Hepatocyte (in vitro differentiated cells): ENCODE measurements at regions not wholly inside any gene's neighbourhood (a gene's known extent, or its start where the extent isn't known, plus 50 kb on each side); places are given as distances from the start of the nearest gene placed in this dataset.
"Not testable (repeated sequence)": the region's sequence is repeated elsewhere in the genome, so short reads cannot be mapped to it uniquely, and the experiment has no call there.

ENCODE experiments used
- DNase-seq: peaks from one replicate; pipeline ENCODE4 v3.0.0-alpha.2; 2016; ENCODE audit warnings: low spot score
- H2AFZ ChIP-seq: fragments of 200-600 bp; sonication (generic); 2 replicates; pipeline ENCODE4 v1.6.0; 2016; ENCODE audit warnings: antibody characterized with exemption, mild to moderate bottlenecking
- H3K27ac ChIP-seq: fragments of 200-600 bp; sonication (generic); 2 replicates; pipeline ENCODE4 v1.5.1; 2016; ENCODE audit warnings: mild to moderate bottlenecking
- H3K27me3 ChIP-seq: fragments of 200-600 bp; sonication (generic); 2 replicates; pipeline ENCODE4 v1.6.1; 2016
- H3K36me3 ChIP-seq: fragments of 200-600 bp; sonication (generic); replicated peaks from 2 replicates; pipeline ENCODE4 v1.5.1; 2016; ENCODE audit warnings: low read depth; ENCODE audit not compliant: insufficient read depth
- H3K4me1 ChIP-seq: fragments of 200-600 bp; sonication (generic); 2 replicates; pipeline ENCODE4 v1.5.1; 2016; ENCODE audit warnings: mild to moderate bottlenecking, moderate library complexity; ENCODE audit not compliant: insufficient read depth
- H3K4me2 ChIP-seq: fragments of 200-600 bp; sonication (generic); 2 replicates; pipeline ENCODE4 v1.6.0; 2016
- H3K4me3 ChIP-seq: fragments of 200-600 bp; sonication (generic); 2 replicates; pipeline ENCODE4 v1.5.1; 2016; ENCODE audit warnings: mild to moderate bottlenecking
- H3K79me2 ChIP-seq: fragments of 200-600 bp; sonication (generic); 2 replicates; pipeline ENCODE4 v1.6.0; 2017; ENCODE audit warnings: mild to moderate bottlenecking
- H3K9me2 ChIP-seq: fragments of 200-600 bp; sonication (generic); replicated peaks from 2 replicates; pipeline ENCODE4 v1.6.0; 2017; ENCODE audit warnings: mild to moderate bottlenecking; ENCODE audit not compliant: insufficient read depth
- H3K9me3 ChIP-seq: fragments of 200-600 bp; sonication (generic); 2 replicates; pipeline ENCODE4 v1.5.1; 2016; ENCODE audit warnings: low read depth, mild to moderate bottlenecking
- H4K20me1 ChIP-seq: fragments of 200-600 bp; sonication (generic); 2 replicates; pipeline ENCODE4 v1.6.0; 2016; ENCODE audit warnings: mild to moderate bottlenecking; ENCODE audit not compliant: insufficient read depth, poor library complexity, severe bottlenecking
- CTCF ChIP-seq: fragments of 200-600 bp; sonication (generic); IDR thresholded peaks from 2 replicates; pipeline ENCODE4 v1.5.1; 2016; ENCODE audit warnings: antibody characterized with exemption, mild to moderate bottlenecking; ENCODE audit not compliant: poor library complexity
- EZH2 ChIP-seq: fragments of 200-600 bp; sonication (generic); IDR thresholded peaks from 2 replicates; pipeline ENCODE4 v1.6.1; 2016; ENCODE audit warnings: antibody characterized with exemption, mild to moderate bottlenecking, borderline replicate concordance
- EZH2phosphoT487 ChIP-seq: fragments of 200-600 bp; sonication (generic); IDR thresholded peaks from one replicate; pipeline ENCODE4 v1.6.1; 2018; ENCODE audit warnings: antibody characterized with exemption, mild to moderate bottlenecking, low read depth, moderate library complexity; ENCODE audit not compliant: unreplicated experiment, severe bottlenecking
- WGBS: methylation state at CpG from one replicate; pipeline ENCODE4 v1.1.6; 2016; ENCODE audit warnings: low lambda C conversion rate; ENCODE audit errors: missing lambda C conversion rate; 5-methylcytosine and 5-hydroxymethylcytosine counted together

GRCh38 chr7:106367664-106368063 lies 82.9 kb upstream of the NAMPT start:
- Histone ChIP-seq H3K9me2 (no peaks in the 10 kb centered on the region), H3K79me2 (no peaks in the 10 kb centered on the region), H3K4me1 (peaks cover 6% of the 10 kb centered on the region), H3K4me3 (no peak overlapping the region), H3K9me3 (no peaks in the 10 kb centered on the region), H3K36me3 (no peaks in the 10 kb centered on the region), H2AFZ (no peak overlapping the region), H4K20me1 (no peaks in the 10 kb centered on the region), H3K27me3 (no peaks in the 10 kb centered on the region), H3K27ac (no peak overlapping the region), H3K4me2 (no peak overlapping the region)
- DNase-seq = no peak
- TF ChIP-seq CTCF (no peak), EZH2 (no peak)
- 89% methylated on average over 3 of the region's 3 CpGs for WGBS

- H3K9me3 ChIP-seq = no peaks in the 10 kb centered on the region
- no peak overlapping the region for H2AFZ ChIP-seq
- TF ChIP-seq CTCF = peak; percentile 18
- TF ChIP-seq EZH2 = no peak
- no peak overlapping the region for H3K27ac ChIP-seq
- H3K4me2 ChIP-seq = no peak overlapping the region
- DNase-seq = no peak
- 71% methylated on average over 3 of the region's 3 CpGs for WGBS
- no peaks in the 10 kb centered on the region for H3K36me3 ChIP-seq
- H4K20me1 ChIP-seq = no peaks in the 10 kb centered on the region
- no peaks in the 10 kb centered on the region for H3K27me3 ChIP-seq
- H3K4me1 ChIP-seq = peaks cover 6% of the 10 kb centered on the region
- H3K4me3 ChIP-seq = no peak overlapping the region
- H3K79me2 ChIP-seq = no peaks in the 10 kb centered on the region
- H3K9me2 ChIP-seq = no peaks in the 10 kb centered on the region
These were observed 82.2 kb upstream of the NAMPT start for GRCh38 chr7:106367018-106367420.

DNA sequence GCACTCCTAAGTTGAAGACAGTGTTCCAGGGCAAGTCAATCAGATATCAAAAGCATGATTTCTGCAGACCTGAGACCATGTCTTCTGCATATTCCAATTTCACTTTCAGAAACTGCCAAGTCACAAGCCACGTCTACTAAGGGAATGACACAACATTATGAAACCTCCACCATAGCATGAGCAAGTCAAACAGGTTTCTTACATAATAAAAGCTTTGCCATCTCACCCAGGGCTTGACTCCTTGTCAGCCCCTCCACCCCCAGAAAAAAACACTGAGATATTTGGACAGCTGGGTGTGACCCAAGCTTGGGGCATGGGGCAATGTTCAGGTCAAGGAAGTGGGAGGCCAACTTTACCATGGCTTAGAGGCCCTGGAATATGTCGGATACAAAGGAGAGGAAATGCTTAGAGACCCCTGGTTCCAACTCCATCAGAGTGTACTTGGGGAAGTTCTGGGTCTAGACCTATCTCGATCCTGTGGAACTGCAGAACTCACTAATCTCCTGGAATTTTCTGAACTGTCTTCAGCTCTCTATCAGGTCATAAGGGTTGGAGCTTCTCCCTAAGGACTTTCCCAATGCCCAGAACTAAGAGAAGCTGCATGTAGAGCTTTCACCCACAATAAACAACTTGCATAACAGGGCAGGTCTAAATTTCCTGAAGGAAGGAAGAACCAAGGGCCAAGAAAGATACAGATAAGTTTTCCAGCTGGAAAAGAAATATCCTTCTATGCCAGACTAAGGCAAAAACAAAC lies 80.6 kb upstream of the NAMPT start:
- TF ChIP-seq EZH2 = no peak
- TF ChIP-seq CTCF = no peak
- TF ChIP-seq EZH2phosphoT487 = no peak
- H3K27ac ChIP-seq = peak overlapping the region; percentile 80
- peak; percentile 48 for DNase-seq
- no peaks in the 10 kb centered on the region for H3K79me2 ChIP-seq
- no peaks in the 10 kb centered on the region for H3K27me3 ChIP-seq
- H4K20me1 ChIP-seq = no peaks in the 10 kb centered on the region
- H2AFZ ChIP-seq = no peak overlapping the region
- no peaks in the 10 kb centered on the region for H3K9me2 ChIP-seq
- no peak overlapping the region for H3K4me2 ChIP-seq
- H3K4me3 ChIP-seq = no peak overlapping the region
- H3K36me3 ChIP-seq = no peaks in the 10 kb centered on the region
- peaks cover 6% of the 10 kb centered on the region for H3K4me1 ChIP-seq
- WGBS = 69% methylated on average over 3 of the region's 3 CpGs
- no peaks in the 10 kb centered on the region for H3K9me3 ChIP-seq

DNA sequence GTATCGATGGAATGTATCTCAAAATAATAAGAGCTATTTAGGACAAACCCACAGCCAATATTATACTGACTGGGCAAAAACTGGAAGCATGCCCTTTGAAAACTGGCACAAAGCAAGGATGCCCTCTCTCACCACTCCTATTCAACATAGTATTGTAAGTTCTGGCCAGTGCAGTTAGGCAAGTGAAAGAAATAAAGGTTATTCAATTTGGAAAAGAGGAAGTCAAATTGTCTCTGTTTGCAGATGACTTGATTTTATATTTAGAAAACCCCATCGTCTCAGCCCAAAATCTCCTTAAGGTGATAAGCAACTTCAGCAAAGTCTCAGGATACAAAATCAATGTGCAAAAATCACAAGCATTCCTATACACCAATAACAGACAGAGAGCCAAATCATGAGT lies 77.7 kb upstream of the NAMPT start:
- not testable (repeated sequence) for H3K4me3 ChIP-seq, H3K9me3 ChIP-seq, H2AFZ ChIP-seq, H3K36me3 ChIP-seq, H3K79me2 ChIP-seq, H4K20me1 ChIP-seq, H3K27me3 ChIP-seq, H3K9me2 ChIP-seq, H3K4me2 ChIP-seq, H3K27ac ChIP-seq, DNase-seq
- H3K4me1 ChIP-seq = peaks cover 16% of the 10 kb centered on the region
- WGBS = 100% methylated on average over 2 of the region's 2 CpGs
